CD14-positive monocyte (primary cell): ENCODE measurements at regions not wholly inside any gene's neighbourhood (a gene's known extent, or its start where the extent isn't known, plus 50 kb on each side); places are given as distances from the start of the nearest gene placed in this dataset.
A peak's percentile ranks its signal among the peaks of the same experiment; 100 is the strongest.

Source experiments
- DNase-seq, 3 donors: peaks; one replicate each; pipeline ENCODE4 v3.0.0-alpha.2; 2011 to 2022
- H2AFZ ChIP-seq: 2 replicates; pipeline ENCODE4 v1.6.0; 2012; ENCODE audit warnings: mild to moderate bottlenecking, low read depth, low read length, inconsistent platforms; ENCODE audit not compliant: insufficient read depth, poor library complexity, severe bottlenecking
- H3K27ac ChIP-seq, 2 donors: 1 replicate in 1 of 2; 2 replicates in 1 of 2; pipeline ENCODE4 v1.5.1; 2012 to 2013; ENCODE audit warnings: low read length in 2 of 2, control low read depth in 1 of 2, inconsistent platforms in 1 of 2, low read depth in 1 of 2, mild to moderate bottlenecking in 1 of 2
- H3K27me3 ChIP-seq, 2 donors: one replicate each; pipeline versions ENCODE4 v1.6.0 to v1.6.1; 2011 to 2013; ENCODE audit warnings: low read length in 2 of 2; ENCODE audit not compliant: control insufficient read depth in 2 of 2, insufficient read depth in 2 of 2
- H3K36me3 ChIP-seq, 2 donors: replicated peaks in 1 of 2; 1 replicate in 1 of 2; 2 replicates in 1 of 2; pipeline versions ENCODE4 v1.5.1 to v1.6.1; 2012 to 2013; ENCODE audit warnings: low read length in 2 of 2, control low read depth in 1 of 2, inconsistent platforms in 1 of 2, mild to moderate bottlenecking in 1 of 2; ENCODE audit not compliant: insufficient read depth in 2 of 2, control insufficient read depth in 1 of 2
- H3K4me1 ChIP-seq, 2 donors: 1 replicate in 1 of 2; 2 replicates in 1 of 2; pipeline versions ENCODE4 v1.5.1 to v1.6.1; 2012 to 2013; ENCODE audit warnings: low read length in 2 of 2, control low read depth in 1 of 2, inconsistent platforms in 1 of 2, mild to moderate bottlenecking in 1 of 2, moderate library complexity in 1 of 2; ENCODE audit not compliant: insufficient read depth in 2 of 2, control insufficient read depth in 1 of 2
- H3K4me2 ChIP-seq: replicated peaks from 2 replicates; pipeline ENCODE3; 2012; ENCODE audit warnings: low read length, moderate library complexity, mild to moderate bottlenecking; ENCODE audit not compliant: poor library complexity, severe bottlenecking; ENCODE audit errors: extremely low read depth
- H3K4me3 ChIP-seq, 3 experiments: fragments of 200-600 bp in 1 of 3; sonication (generic) in 1 of 3; replicated peaks in 1 of 3; 1 replicate in 2 of 3; 2 replicates in 1 of 3; pipeline ENCODE4 v1.5.1; 2011 to 2013; ENCODE audit warnings: low read length in 3 of 3, mild to moderate bottlenecking in 3 of 3, control low read depth in 2 of 3, low read depth in 2 of 3, inconsistent platforms in 1 of 3, moderate library complexity in 1 of 3
- H3K79me2 ChIP-seq: 2 replicates; pipeline ENCODE4 v1.6.0; 2012; ENCODE audit warnings: mild to moderate bottlenecking, control low read depth, inconsistent platforms, low read length, moderate library complexity; ENCODE audit not compliant: insufficient read depth
- H3K9ac ChIP-seq: 2 replicates; pipeline ENCODE4 v1.6.0; 2017; ENCODE audit warnings: low read length, mild to moderate bottlenecking; ENCODE audit not compliant: insufficient read depth, poor library complexity, severe bottlenecking
- H3K9me3 ChIP-seq, 2 donors: replicated peaks in 1 of 2; 1 replicate in 1 of 2; 2 replicates in 1 of 2; pipeline versions ENCODE4 v1.5.1 to v1.6.1; 2012 to 2013; ENCODE audit warnings: low read length in 2 of 2, control low read depth in 1 of 2; ENCODE audit not compliant: control insufficient read depth in 1 of 2, insufficient read depth in 1 of 2
- H4K20me1 ChIP-seq: 2 replicates; pipeline ENCODE4 v1.6.0; 2012; ENCODE audit warnings: mild to moderate bottlenecking, low read length, control low read depth, moderate library complexity; ENCODE audit not compliant: insufficient read depth
- H3K27ac Mint-ChIP-seq, 7 donors: one replicate each; pipeline ENCODE4 v1.8.0; 2020; ENCODE audit warnings: mild to moderate bottlenecking in 7 of 7, mixed read lengths in 7 of 7, moderate library complexity in 6 of 7, inconsistent platforms in 2 of 7
- H3K27me3 Mint-ChIP-seq, 3 donors: one replicate each; pipeline ENCODE4 v1.8.0; 2021 to 2022; ENCODE audit warnings: low read depth in 3 of 3, mild to moderate bottlenecking in 3 of 3, mixed read lengths in 3 of 3, moderate library complexity in 3 of 3, inconsistent platforms in 1 of 3
- H3K36me3 Mint-ChIP-seq, 2 donors: one replicate each; pipeline ENCODE4 v1.8.0; 2020; ENCODE audit warnings: mixed read lengths in 2 of 2, inconsistent platforms in 1 of 2, mild to moderate bottlenecking in 1 of 2
- H3K4me1 Mint-ChIP-seq: one replicate; pipeline ENCODE4 v1.8.0; 2020; ENCODE audit warnings: mild to moderate bottlenecking, mixed read lengths
- H3K4me3 Mint-ChIP-seq, 2 donors: one replicate each; pipeline ENCODE4 v1.8.0; 2020; ENCODE audit warnings: mild to moderate bottlenecking in 2 of 2, mixed read lengths in 2 of 2, moderate library complexity in 1 of 2
- H3K9me3 Mint-ChIP-seq, 7 donors: one replicate each; pipeline ENCODE4 v1.8.0; 2020 to 2022; ENCODE audit warnings: mixed read lengths in 7 of 7, mild to moderate bottlenecking in 6 of 7, moderate library complexity in 6 of 7, inconsistent platforms in 2 of 7
- CTCF ChIP-seq: fragments of 200-600 bp; IDR thresholded peaks from one replicate; pipeline ENCODE4 v1.8.0; 2022; ENCODE audit warnings: antibody characterized with exemption, mild to moderate bottlenecking
- WGBS: methylation state at CpG from one replicate; pipeline ENCODE4 v1.1.5; 2013; ENCODE audit warnings: missing lambda C conversion rate; ENCODE audit not compliant: insufficient coverage; 5-methylcytosine and 5-hydroxymethylcytosine counted together
- intact Hi-C, 2 donors: fragments of 100-400 bp; cut with micrococcal nuclease; formaldehyde crosslinking; loops; one replicate each; pipeline versions ENCODE4 v1.15.0 to v1.15.1; 2023

DNA sequence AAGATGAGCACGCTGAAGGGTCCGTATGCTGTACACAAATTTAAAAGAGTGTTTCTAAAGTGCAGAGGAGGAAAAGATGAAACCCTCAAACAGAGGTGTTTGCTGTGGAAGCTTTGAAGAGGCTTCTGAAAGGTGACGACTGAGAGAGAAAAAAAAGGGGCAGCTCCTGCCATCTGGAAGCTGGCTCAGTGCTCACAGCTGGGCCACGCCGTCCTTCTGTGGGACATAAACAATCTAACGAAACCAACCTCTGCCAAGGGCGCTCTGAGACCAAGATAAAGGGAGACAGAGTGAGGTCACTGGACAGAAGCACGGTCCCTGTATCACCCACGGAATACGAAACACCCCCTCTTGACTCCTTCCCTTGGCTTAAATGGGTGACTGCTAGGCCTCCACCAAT, 96.3 kb upstream of the SLC6A6 start:
- TF ChIP-seq CTCF = no peak
- intact Hi-C loops = no loop called here
- 89% methylated on average over 5 of the region's 10 CpGs for WGBS
- no peak overlapping the region for H3K4me2 ChIP-seq
- Mint-ChIP-seq H3K9me3 (peaks cover 0 to 3% (median 0%) of the 10 kb centered on the region in 7 donors), H3K27ac (no peak overlapping the region), H3K36me3 (no peaks in the 10 kb centered on the region), H3K4me1 (peaks cover 34% of the 10 kb centered on the region), H3K4me3 (no peak overlapping the region), H3K27me3 (peaks cover 2 to 7% (median 6%) of the 10 kb centered on the region in 3 donors)
- no peak overlapping the region for H3K9ac ChIP-seq
- no peaks in the 10 kb centered on the region for H3K36me3 ChIP-seq
- no peaks in the 10 kb centered on the region for H3K9me3 ChIP-seq
- peaks cover 17% of the 10 kb centered on the region in 2 donors for H3K4me1 ChIP-seq
- no peak overlapping the region for H2AFZ ChIP-seq
- no peaks in the 10 kb centered on the region for H3K79me2 ChIP-seq
- H4K20me1 ChIP-seq = no peaks in the 10 kb centered on the region
- no peaks in the 10 kb centered on the region for H3K27me3 ChIP-seq
- no peak overlapping the region for H3K27ac ChIP-seq
- no peak overlapping the region for H3K4me3 ChIP-seq
- no peak for DNase-seq

GRCh38 chr3:14307656-14308302, 94.6 kb upstream of the SLC6A6 start:
- Histone ChIP-seq H3K4me1 (peaks cover 14 to 17% of the 10 kb centered on the region in 2 donors), H3K79me2 (no peaks in the 10 kb centered on the region), H3K9ac (no peak overlapping the region), H3K4me2 (no peak overlapping the region), H3K4me3 (no peak overlapping the region), H3K9me3 (no peaks in the 10 kb centered on the region), H2AFZ (no peak overlapping the region), H3K27ac (no peak overlapping the region), H4K20me1 (no peaks in the 10 kb centered on the region), H3K36me3 (no peaks in the 10 kb centered on the region), H3K27me3 (no peaks in the 10 kb centered on the region)
- Mint-ChIP-seq H3K36me3 (no peaks in the 10 kb centered on the region), H3K27me3 (peaks cover 5 to 12% (median 10%) of the 10 kb centered on the region in 3 donors), H3K4me3 (no peak overlapping the region), H3K4me1 (peaks cover 30% of the 10 kb centered on the region), H3K27ac (peak overlapping the region in 1 of 7 donors; percentile 42), H3K9me3 (peaks cover 0 to 3% (median 0%) of the 10 kb centered on the region in 7 donors)
- TF ChIP-seq CTCF = no peak
- no peak for DNase-seq
- intact Hi-C loops = no loop called here
- WGBS = 95% methylated on average over 18 of the region's 18 CpGs
